WTC11 (cell line): ENCODE measurements at regions not wholly inside any gene's neighbourhood (a gene's known extent, or its start where the extent isn't known, plus 50 kb on each side); places are given as distances from the start of the nearest gene placed in this dataset.
"Not testable (repeated sequence)": the region's sequence is repeated elsewhere in the genome, so short reads cannot be mapped to it uniquely, and the experiment has no call there.

ENCODE experiments used
- CREB1 ChIP-seq: sonication (generic); formaldehyde crosslinking; IDR thresholded peaks from 2 replicates; pipeline ENCODE4 v1.8.0; 2023; ENCODE audit warnings: mild to moderate bottlenecking, missing genetic modification reagents
- CTCF ChIP-seq: fragments of 200-600 bp; IDR thresholded peaks from 2 replicates; pipeline ENCODE4 v1.8.0; 2022; ENCODE audit warnings: antibody characterized with exemption
- E2F1 ChIP-seq: sonication (generic); formaldehyde crosslinking; IDR thresholded peaks from 2 replicates; pipeline ENCODE4 v1.8.0; 2022; ENCODE audit warnings: mild to moderate bottlenecking, missing genetic modification reagents
- ESRRA ChIP-seq: sonication (generic); formaldehyde crosslinking; IDR thresholded peaks from 2 replicates; pipeline ENCODE4 v1.8.1; 2022; ENCODE audit warnings: mild to moderate bottlenecking, missing genetic modification reagents, borderline replicate concordance
- GABPB1 ChIP-seq: sonication (generic); formaldehyde crosslinking; IDR thresholded peaks from 2 replicates; pipeline ENCODE4 v1.8.1; 2023; ENCODE audit warnings: mild to moderate bottlenecking, missing genetic modification reagents

- not testable (repeated sequence) for TF ChIP-seq ESRRA (CRISPR knock-in tag); GABPB1 (CRISPR knock-in tag); CTCF; CREB1 (CRISPR knock-in tag); E2F1
Observed at GRCh38 chr12:33194389-33194788, 245.2 kb downstream of the SYT10 start.
